ENCODE measurements at regions not wholly inside any gene's neighbourhood (a gene's known extent, or its start where the extent isn't known, plus 50 kb on each side); places are given as distances from the start of the nearest gene placed in this dataset.
A peak's percentile ranks its signal among the peaks of the same experiment; 100 is the strongest.

- Histone ChIP-seq H3K36me3 (no peaks in the 10 kb centered on the region), H3K27me3 (ENCODE audit: low read depth) (peaks cover 7% of the 10 kb centered on the region), H3K4me3 (peak overlapping the region; percentile 47), H3K4me1 (peaks cover 6% of the 10 kb centered on the region), H3K27ac (no peak overlapping the region), H3K9me3 (no peaks in the 10 kb centered on the region)
- ATAC-seq, result peak; percentile 78 to 83
- intact Hi-C loops (cut with DNase I), result no loop called here
- DNase-seq, result peak; percentile 50
- no peak for TF ChIP-seq CTCF (IDR thresholded peaks at IDR 0.05)
These were observed 60.2 kb upstream of the ID3 start for GRCh38 chr1:23619299-23620188.

- H3K9me3 ChIP-seq, result no peaks in the 10 kb centered on the region
- no peak overlapping the region for H3K4me3 ChIP-seq
- intact Hi-C loops (cut with DNase I), result no loop called here
- H3K4me1 ChIP-seq, result peaks cover 6% of the 10 kb centered on the region
- no peak overlapping the region for H3K27ac ChIP-seq
- no peak for ATAC-seq
- H3K27me3 ChIP-seq (ENCODE audit: low read depth), result peaks cover 7% of the 10 kb centered on the region
- H3K36me3 ChIP-seq, result no peaks in the 10 kb centered on the region
- DNase-seq, result no peak
- no peak for TF ChIP-seq CTCF (IDR thresholded peaks at IDR 0.05)
These were observed 59.3 kb upstream of the ID3 start for GRCh38 chr1:23618586-23619083.

- Histone ChIP-seq H3K4me1 (peaks cover 6% of the 10 kb centered on the region), H3K27me3 (ENCODE audit: low read depth) (peaks cover 7% of the 10 kb centered on the region), H3K9me3 (no peaks in the 10 kb centered on the region), H3K36me3 (no peaks in the 10 kb centered on the region), H3K27ac (no peak overlapping the region), H3K4me3 (no peak overlapping the region)
- no peak for DNase-seq
- no peak for ATAC-seq
- intact Hi-C loops (cut with DNase I), result no loop called here
- no peak for TF ChIP-seq CTCF (IDR thresholded peaks at IDR 0.05)
These were observed 57.8 kb upstream of the ID3 start for GRCh38 chr1:23617084-23617521.

- Histone ChIP-seq H3K36me3 (no peaks in the 10 kb centered on the region), H3K9me3 (no peaks in the 10 kb centered on the region), H3K27ac (no peak overlapping the region), H3K4me3 (no peak overlapping the region), H3K4me1 (peaks cover 6% of the 10 kb centered on the region), H3K27me3 (ENCODE audit: low read depth) (peaks cover 7% of the 10 kb centered on the region)
- intact Hi-C loops (cut with DNase I), result no loop called here
- no peak for DNase-seq
- ATAC-seq, result no peak
- TF ChIP-seq CTCF (IDR thresholded peaks at IDR 0.05), result no peak
These were observed 57.1 kb upstream of the ID3 start for GRCh38 chr1:23616292-23616824.

GRCh38 chr1:23615852-23616251, 56.6 kb upstream of the ID3 start:
- H3K4me1 ChIP-seq, result peaks cover 6% of the 10 kb centered on the region
- no peaks in the 10 kb centered on the region for H3K36me3 ChIP-seq
- H3K27ac ChIP-seq, result no peak overlapping the region
- no peak for DNase-seq
- no peak overlapping the region for H3K4me3 ChIP-seq
- no peak for ATAC-seq
- no peaks in the 10 kb centered on the region for H3K9me3 ChIP-seq
- H3K27me3 ChIP-seq (ENCODE audit: low read depth), result peaks cover 7% of the 10 kb centered on the region
- intact Hi-C loops (cut with DNase I), result no loop called here
- TF ChIP-seq CTCF (IDR thresholded peaks at IDR 0.05), result no peak

Data from lower lobe of right lung (tissue), 2 donors.